Neural progenitor cell (in vitro differentiated cells): ENCODE measurements at regions not wholly inside any gene's neighbourhood (a gene's known extent, or its start where the extent isn't known, plus 50 kb on each side); places are given as distances from the start of the nearest gene placed in this dataset.

Source experiments
- DNase-seq: peaks from one replicate; pipeline ENCODE4 v3.0.0-alpha.2; 2016; ENCODE audit warnings: low spot score
- H2AFZ ChIP-seq: fragments of 200-600 bp; sonication (generic); replicated peaks from 2 replicates; pipeline ENCODE4 v1.6.1; 2016; ENCODE audit warnings: antibody characterized with exemption
- H3F3A ChIP-seq: fragments of 200-600 bp; sonication (generic); 2 replicates; pipeline ENCODE4 v1.6.1; 2016; ENCODE audit warnings: antibody characterized with exemption, low read depth
- H3K27ac ChIP-seq: fragments of 200-600 bp; sonication (generic); 2 replicates; pipeline ENCODE4 v1.5.1; 2016; ENCODE audit warnings: mild to moderate bottlenecking
- H3K27me3 ChIP-seq: fragments of 200-600 bp; sonication (generic); 2 replicates; pipeline ENCODE4 v1.6.1; 2016; ENCODE audit warnings: mild to moderate bottlenecking, moderate library complexity
- H3K36me3 ChIP-seq: fragments of 200-600 bp; sonication (generic); 2 replicates; pipeline ENCODE4 v1.5.1; 2016
- H3K4me1 ChIP-seq: fragments of 200-600 bp; sonication (generic); 2 replicates; pipeline ENCODE4 v1.6.1; 2016; ENCODE audit warnings: mixed run types
- H3K4me2 ChIP-seq: fragments of 200-600 bp; sonication (generic); 2 replicates; pipeline ENCODE4 v1.6.1; 2016
- H3K4me3 ChIP-seq: fragments of 200-600 bp; sonication (generic); 2 replicates; pipeline ENCODE4 v1.5.1; 2016
- H3K79me2 ChIP-seq: fragments of 200-600 bp; sonication (generic); 2 replicates; pipeline ENCODE4 v1.6.1; 2016; ENCODE audit warnings: low read depth
- H3K9ac ChIP-seq: fragments of 200-600 bp; sonication (generic); 2 replicates; pipeline ENCODE4 v1.6.1; 2016
- H3K9me3 ChIP-seq: fragments of 200-600 bp; sonication (generic); 2 replicates; pipeline ENCODE4 v1.5.1; 2016; ENCODE audit warnings: low read depth
- H4K20me1 ChIP-seq: fragments of 200-600 bp; sonication (generic); 2 replicates; pipeline ENCODE4 v1.6.1; 2016; ENCODE audit warnings: low read depth
- H3K27ac Mint-ChIP-seq: 3 replicates; pipeline ENCODE4 v1.8.0; 2021; ENCODE audit warnings: mixed read lengths
- H3K27me3 Mint-ChIP-seq: 2 replicates; pipeline ENCODE4 v1.8.0; 2022; ENCODE audit warnings: low read depth, mild to moderate bottlenecking, inconsistent platforms, moderate library complexity, mixed read lengths; ENCODE audit not compliant: insufficient read depth
- H3K36me3 Mint-ChIP-seq: 3 replicates; pipeline ENCODE4 v1.8.0; 2021; ENCODE audit warnings: mixed read lengths
- H3K4me1 Mint-ChIP-seq: 3 replicates; pipeline ENCODE4 v1.8.0; 2021; ENCODE audit warnings: mixed read lengths
- H3K4me3 Mint-ChIP-seq: 3 replicates; pipeline ENCODE4 v1.8.0; 2021; ENCODE audit warnings: mild to moderate bottlenecking, moderate library complexity, mixed read lengths
- H3K9me3 Mint-ChIP-seq: 3 replicates; pipeline ENCODE4 v1.8.0; 2020; ENCODE audit warnings: mixed read lengths
- CTCF ChIP-seq: fragments of 200-600 bp; sonication (generic); IDR thresholded peaks from 2 replicates; pipeline ENCODE4 v1.5.1; 2017; ENCODE audit warnings: antibody characterized with exemption, mild to moderate bottlenecking
- EZH2 ChIP-seq: fragments of 200-600 bp; sonication (generic); IDR thresholded peaks from 2 replicates; pipeline ENCODE4 v1.6.1; 2017; ENCODE audit warnings: antibody characterized with exemption, mild to moderate bottlenecking, moderate library complexity
- EZH2phosphoT487 ChIP-seq: fragments of 200-600 bp; sonication (generic); IDR thresholded peaks from 2 replicates; pipeline ENCODE4 v1.6.1; 2017; ENCODE audit warnings: antibody characterized with exemption

- Histone ChIP-seq H3K9me3 (no peaks in the 10 kb centered on the region), H3K4me1 (no peaks in the 10 kb centered on the region), H3K4me2 (no peak overlapping the region), H3K27ac (no peak overlapping the region), H2AFZ (no peak overlapping the region), H4K20me1 (no peaks in the 10 kb centered on the region), H3K9ac (no peak overlapping the region), H3K4me3 (no peak overlapping the region), H3K36me3 (no peaks in the 10 kb centered on the region), H3K79me2 (no peaks in the 10 kb centered on the region), H3F3A (no peaks in the 10 kb centered on the region), H3K27me3 (no peaks in the 10 kb centered on the region)
- Mint-ChIP-seq H3K9me3 (no peaks in the 10 kb centered on the region), H3K27me3 (no peaks in the 10 kb centered on the region), H3K4me1 (no peaks in the 10 kb centered on the region), H3K27ac (no peak overlapping the region), H3K36me3 (no peaks in the 10 kb centered on the region), H3K4me3 (no peak overlapping the region)
- TF ChIP-seq EZH2 (no peak), CTCF (no peak), EZH2phosphoT487 (no peak)
- DNase-seq: no peak
These were observed 1335.3 kb downstream of the EFNB2 start for GRCh38 chr13:105200181-105200580.

GRCh38 chr13:105196052-105196451 is 1339.4 kb downstream of the EFNB2 start:
- Histone ChIP-seq H3F3A (no peaks in the 10 kb centered on the region), H2AFZ (no peak overlapping the region), H3K9ac (no peak overlapping the region), H3K27me3 (no peaks in the 10 kb centered on the region), H3K36me3 (no peaks in the 10 kb centered on the region), H3K4me2 (no peak overlapping the region), H3K9me3 (no peaks in the 10 kb centered on the region), H4K20me1 (no peaks in the 10 kb centered on the region), H3K79me2 (no peaks in the 10 kb centered on the region), H3K27ac (no peak overlapping the region), H3K4me3 (no peak overlapping the region), H3K4me1 (no peaks in the 10 kb centered on the region)
- Mint-ChIP-seq H3K27me3 (no peaks in the 10 kb centered on the region), H3K4me3 (no peak overlapping the region), H3K27ac (no peak overlapping the region), H3K36me3 (no peaks in the 10 kb centered on the region), H3K4me1 (no peaks in the 10 kb centered on the region), H3K9me3 (no peaks in the 10 kb centered on the region)
- TF ChIP-seq EZH2 (no peak), CTCF (no peak), EZH2phosphoT487 (no peak)
- DNase-seq: no peak

GRCh38 chr13:105193026-105193425 is 1342.4 kb downstream of the EFNB2 start:
- H3F3A ChIP-seq: no peaks in the 10 kb centered on the region
- no peak overlapping the region for H3K4me3 ChIP-seq
- no peak overlapping the region for H3K9ac ChIP-seq
- Mint-ChIP-seq H3K4me3 (no peak overlapping the region), H3K9me3 (peaks cover 2% of the 10 kb centered on the region), H3K27ac (no peak overlapping the region), H3K27me3 (no peaks in the 10 kb centered on the region), H3K36me3 (no peaks in the 10 kb centered on the region), H3K4me1 (peaks cover 3% of the 10 kb centered on the region)
- no peaks in the 10 kb centered on the region for H3K4me1 ChIP-seq
- no peaks in the 10 kb centered on the region for H4K20me1 ChIP-seq
- TF ChIP-seq EZH2 (no peak), EZH2phosphoT487 (no peak), CTCF (no peak)
- no peak overlapping the region for H3K27ac ChIP-seq
- H2AFZ ChIP-seq: no peak overlapping the region
- H3K27me3 ChIP-seq: no peaks in the 10 kb centered on the region
- H3K79me2 ChIP-seq: no peaks in the 10 kb centered on the region
- H3K4me2 ChIP-seq: no peak overlapping the region
- no peaks in the 10 kb centered on the region for H3K9me3 ChIP-seq
- H3K36me3 ChIP-seq: no peaks in the 10 kb centered on the region
- no peak for DNase-seq

GRCh38 chr13:105184201-105184600 is 1351.3 kb downstream of the EFNB2 start:
- Histone ChIP-seq H3K36me3 (no peaks in the 10 kb centered on the region), H3K27ac (no peak overlapping the region), H3K9me3 (no peaks in the 10 kb centered on the region), H3K4me1 (no peaks in the 10 kb centered on the region), H3K79me2 (no peaks in the 10 kb centered on the region), H4K20me1 (no peaks in the 10 kb centered on the region), H3F3A (no peaks in the 10 kb centered on the region), H3K9ac (no peak overlapping the region), H2AFZ (no peak overlapping the region), H3K4me3 (no peak overlapping the region), H3K27me3 (no peaks in the 10 kb centered on the region), H3K4me2 (no peak overlapping the region)
- no peaks in the 10 kb centered on the region for H3K27me3 Mint-ChIP-seq
- DNase-seq: no peak
- H3K27ac Mint-ChIP-seq: no peak overlapping the region
- no peaks in the 10 kb centered on the region for H3K36me3 Mint-ChIP-seq
- H3K4me3 Mint-ChIP-seq: no peak overlapping the region
- TF ChIP-seq CTCF: no peak
- TF ChIP-seq EZH2phosphoT487: no peak
- TF ChIP-seq EZH2: no peak
- no peaks in the 10 kb centered on the region for H3K9me3 Mint-ChIP-seq
- H3K4me1 Mint-ChIP-seq: no peaks in the 10 kb centered on the region
